ENCODE measurements at regions not wholly inside any gene's neighbourhood (a gene's known extent, or its start where the extent isn't known, plus 50 kb on each side); places are given as distances from the start of the nearest gene placed in this dataset.

GRCh38 chr20:3354247-3354646, 53.2 kb downstream of the DNAAF9 start:
- Mint-ChIP-seq H3K4me1 (ENCODE audit: low read depth) (no peaks in the 10 kb centered on the region), H3K9me3 (no peaks in the 10 kb centered on the region), H3K4me3 (no peak overlapping the region), H3K36me3 (no peaks in the 10 kb centered on the region), H3K27me3 (no peaks in the 10 kb centered on the region), H3K27ac (no peak overlapping the region)
- intact Hi-C loops (cut with micrococcal nuclease) = no loop called here
- DNase-seq = no peak
- ChIA-PET POLR2A (no interaction called here), CTCF (no interaction called here)

GRCh38 chr20:3353646-3354045, 53.8 kb downstream of the DNAAF9 start:
- Mint-ChIP-seq H3K27ac (no peak overlapping the region), H3K27me3 (no peaks in the 10 kb centered on the region), H3K4me1 (ENCODE audit: low read depth) (no peaks in the 10 kb centered on the region), H3K9me3 (no peaks in the 10 kb centered on the region), H3K36me3 (no peaks in the 10 kb centered on the region), H3K4me3 (no peak overlapping the region)
- intact Hi-C loops (cut with micrococcal nuclease) = no loop called here
- ChIA-PET POLR2A (no interaction called here), CTCF (no interaction called here)
- DNase-seq = no peak

- ChIA-PET POLR2A (no interaction called here), CTCF (no interaction called here)
- no peak for DNase-seq
- no peaks in the 10 kb centered on the region for H3K27me3 Mint-ChIP-seq
- no peaks in the 10 kb centered on the region for H3K9me3 Mint-ChIP-seq
- no peaks in the 10 kb centered on the region for H3K4me1 Mint-ChIP-seq (ENCODE audit: low read depth)
- peaks cover 2% of the 10 kb centered on the region for H3K36me3 Mint-ChIP-seq
- no peak overlapping the region for H3K4me3 Mint-ChIP-seq
- no peak overlapping the region for H3K27ac Mint-ChIP-seq
- intact Hi-C loops (cut with micrococcal nuclease) = no loop called here
These were observed 55.3 kb downstream of the DNAAF9 start for GRCh38 chr20:3352202-3352601.

- H3K36me3 Mint-ChIP-seq = peaks cover 2% of the 10 kb centered on the region
- no peak overlapping the region for H3K4me3 Mint-ChIP-seq
- H3K27me3 Mint-ChIP-seq = no peaks in the 10 kb centered on the region
- ChIA-PET POLR2A (no interaction called here), CTCF (no interaction called here)
- no peak overlapping the region for H3K27ac Mint-ChIP-seq
- intact Hi-C loops (cut with micrococcal nuclease) = no loop called here
- no peaks in the 10 kb centered on the region for H3K9me3 Mint-ChIP-seq
- H3K4me1 Mint-ChIP-seq (ENCODE audit: low read depth) = no peaks in the 10 kb centered on the region
- no peak for DNase-seq
These were observed 57.0 kb downstream of the DNAAF9 start for GRCh38 chr20:3350422-3350821.

GRCh38 chr20:3349786-3350185, 57.7 kb downstream of the DNAAF9 start:
- POLR2A ChIA-PET = no interaction called here
- peaks cover 2% of the 10 kb centered on the region for H3K36me3 Mint-ChIP-seq
- intact Hi-C loops (cut with micrococcal nuclease) = no loop called here

GRCh38 chr20:3342766-3343165, 64.7 kb downstream of the DNAAF9 start:
- no peaks in the 10 kb centered on the region for H3K9me3 Mint-ChIP-seq
- H3K36me3 Mint-ChIP-seq = peaks cover 2% of the 10 kb centered on the region
- H3K4me1 Mint-ChIP-seq (ENCODE audit: low read depth) = no peaks in the 10 kb centered on the region
- H3K4me3 Mint-ChIP-seq = no peak overlapping the region
- intact Hi-C loops (cut with micrococcal nuclease) = no loop called here
- CTCF ChIA-PET = no interaction called here
- no peak for DNase-seq
- H3K27me3 Mint-ChIP-seq = no peaks in the 10 kb centered on the region
- no peak overlapping the region for H3K27ac Mint-ChIP-seq
- POLR2A ChIA-PET = no interaction called here

More at GRCh38 chr20:3349786-3350185, 57.7 kb downstream of the DNAAF9 start:
- no peaks in the 10 kb centered on the region for H3K4me1 Mint-ChIP-seq (ENCODE audit: low read depth)
- DNase-seq = no peak
- no peak overlapping the region for H3K4me3 Mint-ChIP-seq
- CTCF ChIA-PET = no interaction called here
- H3K27me3 Mint-ChIP-seq = no peaks in the 10 kb centered on the region
- H3K27ac Mint-ChIP-seq = no peak overlapping the region
- no peaks in the 10 kb centered on the region for H3K9me3 Mint-ChIP-seq

- ChIA-PET POLR2A (no interaction called here), CTCF (no interaction called here)
- Mint-ChIP-seq H3K9me3 (no peaks in the 10 kb centered on the region), H3K4me3 (no peak overlapping the region), H3K4me1 (ENCODE audit: low read depth) (no peaks in the 10 kb centered on the region), H3K27me3 (no peaks in the 10 kb centered on the region), H3K27ac (no peak overlapping the region), H3K36me3 (peaks cover 3% of the 10 kb centered on the region)
- intact Hi-C loops (cut with micrococcal nuclease) = no loop called here
- DNase-seq = no peak
These were observed 67.0 kb downstream of the DNAAF9 start for GRCh38 chr20:3340443-3340842.

GRCh38 chr20:3339571-3339970, 67.9 kb downstream of the DNAAF9 start:
- Mint-ChIP-seq H3K27me3 (no peaks in the 10 kb centered on the region), H3K9me3 (no peaks in the 10 kb centered on the region), H3K27ac (no peak overlapping the region), H3K4me1 (ENCODE audit: low read depth) (no peaks in the 10 kb centered on the region), H3K36me3 (peaks cover 3% of the 10 kb centered on the region), H3K4me3 (no peak overlapping the region)
- intact Hi-C loops (cut with micrococcal nuclease) = no loop called here
- POLR2A ChIA-PET = no interaction called here
- CTCF ChIA-PET = no interaction called here
- no peak for DNase-seq

- Mint-ChIP-seq H3K4me3 (no peak overlapping the region), H3K27me3 (no peaks in the 10 kb centered on the region), H3K9me3 (no peaks in the 10 kb centered on the region), H3K36me3 (peaks cover 3% of the 10 kb centered on the region), H3K27ac (no peak overlapping the region), H3K4me1 (ENCODE audit: low read depth) (no peaks in the 10 kb centered on the region)
- CTCF ChIA-PET = no interaction called here
- POLR2A ChIA-PET = no interaction called here
- DNase-seq = no peak
- intact Hi-C loops (cut with micrococcal nuclease) = no loop called here
These were observed 68.4 kb downstream of the DNAAF9 start for GRCh38 chr20:3339076-3339475.

GRCh38 chr20:3334156-3334943, 73.1 kb downstream of the DNAAF9 start:
- no peak for DNase-seq
- peaks cover 3% of the 10 kb centered on the region for H3K36me3 Mint-ChIP-seq
- H3K27ac Mint-ChIP-seq = no peak overlapping the region
- intact Hi-C loops (cut with micrococcal nuclease) = no loop called here
- CTCF ChIA-PET = no interaction called here
- H3K9me3 Mint-ChIP-seq = no peaks in the 10 kb centered on the region
- no peaks in the 10 kb centered on the region for H3K27me3 Mint-ChIP-seq
- H3K4me1 Mint-ChIP-seq (ENCODE audit: low read depth) = peaks cover 10% of the 10 kb centered on the region
- POLR2A ChIA-PET = no interaction called here
- H3K4me3 Mint-ChIP-seq = no peak overlapping the region

GRCh38 chr20:3330046-3330741, 77.3 kb downstream of the DNAAF9 start:
- H3K36me3 Mint-ChIP-seq = peaks cover 2% of the 10 kb centered on the region
- POLR2A ChIA-PET = no interaction called here
- peaks cover 18% of the 10 kb centered on the region for H3K4me1 Mint-ChIP-seq (ENCODE audit: low read depth)
- intact Hi-C loops (cut with micrococcal nuclease) = no loop called here
- H3K27ac Mint-ChIP-seq = no peak overlapping the region
- no peak overlapping the region for H3K4me3 Mint-ChIP-seq
- CTCF ChIA-PET = interaction anchor here (0.7 to 1.0 kb wide), 2 partner anchors 13 to 381 kb away, joined by 3 read pairs; no protein-coding TSS in a partner anchor
- no peaks in the 10 kb centered on the region for H3K27me3 Mint-ChIP-seq
- no peaks in the 10 kb centered on the region for H3K9me3 Mint-ChIP-seq
- DNase-seq = no peak

GRCh38 chr20:3328501-3328900, 79.0 kb downstream of the DNAAF9 start:
- ChIA-PET CTCF (interaction anchor here (0.6 kb wide), 1 partner anchor 210 kb away, joined by 3 read pairs; no protein-coding TSS in a partner anchor), POLR2A (interaction anchor here (0.6 kb wide), 1 partner anchor 113 kb away, joined by 4 read pairs; no protein-coding TSS in a partner anchor)
- H3K4me3 Mint-ChIP-seq = no peak overlapping the region
- intact Hi-C loops (cut with micrococcal nuclease) = no loop called here
- no peak for DNase-seq
- peaks cover 20% of the 10 kb centered on the region for H3K4me1 Mint-ChIP-seq (ENCODE audit: low read depth)
- no peaks in the 10 kb centered on the region for H3K9me3 Mint-ChIP-seq
- H3K27me3 Mint-ChIP-seq = no peaks in the 10 kb centered on the region
- H3K27ac Mint-ChIP-seq = no peak overlapping the region
- peaks cover 2% of the 10 kb centered on the region for H3K36me3 Mint-ChIP-seq

Data from activated CD4-positive, alpha-beta memory T cell treated with anti-CD3 and anti-CD28 coated beads for 36 hours (primary cell).